Kidney (tissue), 13 donors: ENCODE measurements at regions not wholly inside any gene's neighbourhood (a gene's known extent, or its start where the extent isn't known, plus 50 kb on each side); places are given as distances from the start of the nearest gene placed in this dataset.

Experiments
- DNase-seq, 5 donors: peaks; one replicate each; pipeline ENCODE4 v3.0.0-alpha.2; 2013 to 2020
- FAIRE-seq: peaks from 2 replicates; lab custom pipeline; 2012; peaks lifted over from hg19 to GRCh38; lab: Jason Lieb, UNC
- H3K27ac ChIP-seq, 2 donors: one replicate each; pipeline ENCODE4 v1.7.0; 2013; ENCODE audit warnings: low read depth in 2 of 2, low read length in 2 of 2, inconsistent platforms in 1 of 2
- H3K27me3 ChIP-seq: one replicate; pipeline ENCODE4 v1.7.1; 2013; ENCODE audit warnings: low read length, inconsistent platforms; ENCODE audit not compliant: control insufficient read depth, insufficient read depth
- H3K36me3 ChIP-seq, 3 donors: one replicate each; pipeline versions ENCODE4 v1.7.0 to v1.7.1; 2013; ENCODE audit warnings: low read length in 3 of 3, control low read depth in 1 of 3, inconsistent platforms in 1 of 3; ENCODE audit not compliant: insufficient read depth in 3 of 3, control insufficient read depth in 2 of 3
- H3K4me1 ChIP-seq, 3 donors: one replicate each; pipeline versions ENCODE4 v1.7.0 to v1.7.1; 2013; ENCODE audit warnings: low read length in 3 of 3, inconsistent platforms in 1 of 3, low read depth in 1 of 3; ENCODE audit not compliant: control insufficient read depth in 2 of 3, insufficient read depth in 2 of 3
- H3K4me3 ChIP-seq, 3 donors: one replicate each; pipeline versions ENCODE4 v1.7.0 to v1.8.1; 2013; ENCODE audit warnings: low read length in 3 of 3, control low read depth in 1 of 3, inconsistent platforms in 1 of 3
- H3K9ac ChIP-seq, 3 donors: one replicate each; pipeline versions ENCODE4 v1.7.0 to v1.7.1; 2013; ENCODE audit warnings: low read length in 3 of 3, control low read depth in 1 of 3, inconsistent platforms in 1 of 3
- H3K9me3 ChIP-seq, 3 donors: one replicate each; pipeline versions ENCODE4 v1.7.0 to v1.7.1; 2013; ENCODE audit warnings: low read length in 3 of 3, control low read depth in 1 of 3, inconsistent platforms in 1 of 3; ENCODE audit not compliant: control insufficient read depth in 2 of 3, insufficient read depth in 1 of 3
- CTCF ChIP-seq: IDR thresholded peaks from 3 replicates; pipeline ENCODE4 v1.5.1; 2012; ENCODE audit warnings: mild to moderate bottlenecking, moderate library complexity, borderline replicate concordance; ENCODE audit not compliant: insufficient read depth; ENCODE audit errors: extremely low read depth
- intact Hi-C: fragments of 100-400 bp; cut with DNase I; formaldehyde crosslinking; loops from one replicate; pipeline ENCODE4 v1.11.1; 2022
- donor health status: control.
- donor health status: control.
- donor health status: control.
- donor health status: control.
- donor health status: control.
- donor health status: DM: yes; HTN: yes; CAD: no.
- donor health status: Normal renal cell carcinoma (clear cell type).

GRCh38 chr15:31485911-31486461, 159.4 kb downstream of the KLF13 start:
- peak in 1 of 5 donors; percentile 53 for DNase-seq

GRCh38 chr15:31486506-31486905, 159.9 kb downstream of the KLF13 start:
- no peak overlapping the region for H3K9ac ChIP-seq
- intact Hi-C loops = loop anchor here (5.0 to 10.0 kb wide), 2 partner anchors 132 to 284 kb away; no protein-coding TSS in a partner anchor
- H3K4me1 ChIP-seq = peaks cover 0 to 11% (median 3%) of the 10 kb centered on the region in 3 donors
- H3K27me3 ChIP-seq = peaks cover 4% of the 10 kb centered on the region
- TF ChIP-seq CTCF = no peak
- FAIRE-seq (no peak), DNase-seq (peak in 1 of 5 donors; percentile 57)
- H3K9me3 ChIP-seq = no peaks in the 10 kb centered on the region
- H3K36me3 ChIP-seq = no peaks in the 10 kb centered on the region
- no peak overlapping the region for H3K4me3 ChIP-seq
- H3K27ac ChIP-seq = no peak overlapping the region

More at GRCh38 chr15:31485911-31486461, 159.4 kb downstream of the KLF13 start:
- TF ChIP-seq CTCF = no peak
- intact Hi-C loops = loop anchor here (5.0 to 10.0 kb wide), 2 partner anchors 131 to 284 kb away; no protein-coding TSS in a partner anchor
- no peaks in the 10 kb centered on the region for H3K36me3 ChIP-seq
- H3K4me3 ChIP-seq = no peak overlapping the region
- peaks cover 0 to 11% (median 3%) of the 10 kb centered on the region in 3 donors for H3K4me1 ChIP-seq
- no peaks in the 10 kb centered on the region for H3K9me3 ChIP-seq
- no peak overlapping the region for H3K27ac ChIP-seq
- H3K27me3 ChIP-seq = peaks cover 4% of the 10 kb centered on the region
- no peak for FAIRE-seq
- H3K9ac ChIP-seq = no peak overlapping the region

- Histone ChIP-seq H3K4me3 (no peak overlapping the region), H3K4me1 (peaks cover 0 to 11% (median 3%) of the 10 kb centered on the region in 3 donors), H3K27ac (no peak overlapping the region), H3K9me3 (no peaks in the 10 kb centered on the region), H3K36me3 (no peaks in the 10 kb centered on the region), H3K9ac (no peak overlapping the region), H3K27me3 (peaks cover 4% of the 10 kb centered on the region)
- FAIRE-seq (no peak), DNase-seq (peak in 1 of 5 donors; percentile 74)
- no peak for TF ChIP-seq CTCF
- intact Hi-C loops = loop anchor here (5.0 to 10.0 kb wide), 2 partner anchors 132 to 285 kb away; no protein-coding TSS in a partner anchor
These were observed 160.5 kb downstream of the KLF13 start for GRCh38 chr15:31486906-31487695.
